Lower lobe of right lung (tissue), 2 donors: ENCODE measurements at regions not wholly inside any gene's neighbourhood (a gene's known extent, or its start where the extent isn't known, plus 50 kb on each side); places are given as distances from the start of the nearest gene placed in this dataset.
"Not testable (repeated sequence)": the region's sequence is repeated elsewhere in the genome, so short reads cannot be mapped to it uniquely, and the experiment has no call there.

Experiments
- ATAC-seq, 2 donors: fragments of 200-7000 bp; cut with Tn5 transposase; one replicate each; pipeline ENCODE4 v1.9.1; 2020 to 2022; ENCODE audit warnings: mild to moderate bottlenecking in 2 of 2, moderate library complexity in 2 of 2
- DNase-seq: peaks from one replicate; pipeline ENCODE4 v3.0.0-alpha.2; 2020
- H3K27ac ChIP-seq: fragments of 200-600 bp; one replicate; pipeline ENCODE4 v1.8.0; 2022
- H3K27me3 ChIP-seq: fragments of 200-600 bp; one replicate; pipeline ENCODE4 v1.8.0; 2022; ENCODE audit warnings: low read depth
- H3K36me3 ChIP-seq: fragments of 200-600 bp; one replicate; pipeline ENCODE4 v1.8.0; 2022; ENCODE audit warnings: mild to moderate bottlenecking
- H3K4me1 ChIP-seq: fragments of 200-600 bp; one replicate; pipeline ENCODE4 v1.8.0; 2022
- H3K4me3 ChIP-seq: fragments of 200-600 bp; one replicate; pipeline ENCODE4 v1.8.0; 2022; ENCODE audit warnings: mild to moderate bottlenecking
- H3K9me3 ChIP-seq: fragments of 200-600 bp; one replicate; pipeline ENCODE4 v1.8.0; 2022
- intact Hi-C: fragments of 100-400 bp; cut with DNase I; formaldehyde crosslinking; loops from one replicate; pipeline ENCODE4 v1.11.0; 2022
- TF ChIP-seq, protein P1 (sequence below): fragments of 200-600 bp; IDR thresholded peaks from one replicate; pipeline ENCODE4 v1.8.0; 2022; ENCODE audit warnings: antibody characterized with exemption, mild to moderate bottlenecking
- donor health status: DM: no; HTN: yes; CAD: no; lungs with severe emphysema.

DNA sequence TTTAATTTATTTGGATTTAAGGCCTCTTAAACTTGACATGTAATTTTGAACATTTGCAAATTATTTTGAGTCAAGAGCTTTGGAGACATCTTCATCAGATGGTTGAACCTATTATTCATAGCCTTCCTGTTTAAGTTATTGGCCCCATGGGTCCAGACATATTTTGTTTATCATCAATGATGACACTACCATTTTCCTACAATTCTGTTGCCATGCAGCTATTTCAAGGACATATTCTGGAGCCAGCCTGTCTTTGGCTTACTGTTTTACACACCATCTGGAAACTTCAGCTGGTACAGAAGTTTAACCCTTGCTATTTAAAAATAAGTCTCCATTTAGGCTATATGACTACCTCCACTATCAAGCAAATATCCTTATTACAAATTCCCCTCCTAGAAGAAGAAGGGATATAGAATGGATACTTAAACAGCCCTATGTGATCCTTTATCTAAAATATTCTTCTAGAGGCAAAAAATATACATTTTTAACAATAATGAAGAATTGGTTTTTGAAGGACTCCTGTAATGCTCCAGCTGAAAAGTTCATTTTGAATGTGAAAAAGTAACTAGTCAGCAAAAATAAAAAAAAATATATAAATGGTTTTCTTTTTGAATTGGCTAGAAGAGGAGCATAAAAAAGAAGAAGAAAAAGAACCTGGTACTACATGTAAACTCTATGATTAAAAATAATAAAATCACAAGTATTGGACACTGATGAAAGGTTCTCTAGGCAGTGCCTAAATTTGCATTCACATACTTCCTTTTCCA is 544.0 kb upstream of the HS3ST5 start:
- no peak overlapping the region for H3K4me3 ChIP-seq
- ATAC-seq (no peak), DNase-seq (no peak)
- TF ChIP-seq, protein P1, sequence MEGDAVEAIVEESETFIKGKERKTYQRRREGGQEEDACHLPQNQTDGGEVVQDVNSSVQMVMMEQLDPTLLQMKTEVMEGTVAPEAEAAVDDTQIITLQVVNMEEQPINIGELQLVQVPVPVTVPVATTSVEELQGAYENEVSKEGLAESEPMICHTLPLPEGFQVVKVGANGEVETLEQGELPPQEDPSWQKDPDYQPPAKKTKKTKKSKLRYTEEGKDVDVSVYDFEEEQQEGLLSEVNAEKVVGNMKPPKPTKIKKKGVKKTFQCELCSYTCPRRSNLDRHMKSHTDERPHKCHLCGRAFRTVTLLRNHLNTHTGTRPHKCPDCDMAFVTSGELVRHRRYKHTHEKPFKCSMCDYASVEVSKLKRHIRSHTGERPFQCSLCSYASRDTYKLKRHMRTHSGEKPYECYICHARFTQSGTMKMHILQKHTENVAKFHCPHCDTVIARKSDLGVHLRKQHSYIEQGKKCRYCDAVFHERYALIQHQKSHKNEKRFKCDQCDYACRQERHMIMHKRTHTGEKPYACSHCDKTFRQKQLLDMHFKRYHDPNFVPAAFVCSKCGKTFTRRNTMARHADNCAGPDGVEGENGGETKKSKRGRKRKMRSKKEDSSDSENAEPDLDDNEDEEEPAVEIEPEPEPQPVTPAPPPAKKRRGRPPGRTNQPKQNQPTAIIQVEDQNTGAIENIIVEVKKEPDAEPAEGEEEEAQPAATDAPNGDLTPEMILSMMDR, result no peak
- no peak overlapping the region for H3K27ac ChIP-seq
- H3K27me3 ChIP-seq, result no peaks in the 10 kb centered on the region
- intact Hi-C loops, result no loop called here
- no peaks in the 10 kb centered on the region for H3K4me1 ChIP-seq
- H3K9me3 ChIP-seq, result no peaks in the 10 kb centered on the region
- H3K36me3 ChIP-seq, result no peaks in the 10 kb centered on the region

DNA sequence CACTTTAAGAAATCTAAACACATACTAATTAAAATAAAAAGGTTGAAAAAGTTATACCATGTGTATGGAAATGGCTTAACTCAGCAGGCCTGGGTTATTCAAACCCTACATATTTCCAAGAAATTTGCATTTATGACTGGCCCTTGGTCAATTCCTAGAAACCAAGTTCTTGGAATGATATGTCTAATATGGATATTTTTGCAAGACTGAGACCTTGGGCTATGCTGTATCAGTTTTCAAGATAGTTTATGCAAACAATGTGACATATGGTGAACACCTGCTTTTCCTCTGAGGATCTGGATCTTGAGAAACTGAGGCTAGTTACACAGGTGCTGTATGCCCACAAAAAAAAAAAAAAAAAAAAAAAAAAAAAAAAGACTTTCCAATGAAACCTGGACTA is 536.9 kb upstream of the HS3ST5 start:
- DNase-seq (no peak), ATAC-seq (no peak)
- H3K4me3 ChIP-seq, result no peak overlapping the region
- no peaks in the 10 kb centered on the region for H3K27me3 ChIP-seq
- TF ChIP-seq, protein P1, result no peak
- intact Hi-C loops, result no loop called here
- H3K4me1 ChIP-seq, result no peaks in the 10 kb centered on the region
- no peak overlapping the region for H3K27ac ChIP-seq
- H3K9me3 ChIP-seq, result no peaks in the 10 kb centered on the region
- no peaks in the 10 kb centered on the region for H3K36me3 ChIP-seq

DNA sequence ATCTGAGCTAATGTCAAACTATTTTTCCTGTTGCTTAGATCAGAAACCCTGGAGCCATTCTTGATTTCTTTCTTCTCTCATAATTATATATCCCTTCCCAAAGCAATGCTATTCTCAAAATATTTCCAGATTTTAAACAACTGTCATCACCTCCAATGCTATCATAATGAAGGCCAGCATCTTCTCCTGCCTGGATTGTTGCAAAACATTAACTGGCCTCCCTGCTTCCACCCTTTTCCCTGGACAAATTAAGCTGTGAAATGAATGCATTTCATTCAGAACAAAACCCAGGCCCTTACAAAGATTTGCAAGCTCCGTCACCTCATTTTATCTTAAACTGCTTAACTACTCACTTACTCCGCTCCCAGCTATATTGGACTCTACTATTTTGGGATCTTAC is 535.3 kb upstream of the HS3ST5 start:
- DNase-seq (no peak), ATAC-seq (no peak)
- H3K4me3 ChIP-seq, result no peak overlapping the region
- TF ChIP-seq, protein P1, result no peak
- H3K27me3 ChIP-seq, result no peaks in the 10 kb centered on the region
- no peak overlapping the region for H3K27ac ChIP-seq
- H3K4me1 ChIP-seq, result no peaks in the 10 kb centered on the region
- intact Hi-C loops, result no loop called here
- no peaks in the 10 kb centered on the region for H3K9me3 ChIP-seq
- H3K36me3 ChIP-seq, result no peaks in the 10 kb centered on the region

- Histone ChIP-seq H3K27me3 (no peaks in the 10 kb centered on the region), H3K9me3 (no peaks in the 10 kb centered on the region), H3K4me3 (no peak overlapping the region), H3K27ac (no peak overlapping the region), H3K4me1 (no peaks in the 10 kb centered on the region), H3K36me3 (no peaks in the 10 kb centered on the region)
- DNase-seq (no peak), ATAC-seq (no peak)
- TF ChIP-seq, protein P1, result no peak
- intact Hi-C loops, result no loop called here
Measured at GRCh38 chr6:114874410-114874809, 531.6 kb upstream of the HS3ST5 start.

DNA sequence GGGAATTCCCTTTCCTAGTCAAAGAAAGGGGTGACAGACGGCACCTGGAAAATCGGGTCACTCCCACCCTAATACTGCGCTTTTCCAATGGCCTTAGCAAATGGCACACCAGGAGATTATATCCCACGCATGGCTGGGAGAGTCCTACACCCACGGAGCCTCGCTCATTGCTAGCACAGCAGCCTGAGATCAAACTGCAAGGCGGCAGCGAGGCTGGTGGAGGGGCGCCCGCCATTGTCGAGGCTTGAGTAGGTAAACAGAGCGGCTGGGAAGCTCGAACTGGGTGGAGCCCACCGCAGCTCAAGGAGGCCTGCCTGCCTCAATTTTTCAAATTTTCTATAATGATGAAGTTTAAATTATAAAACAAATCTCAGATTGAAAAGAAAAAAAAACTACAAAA is 522.7 kb upstream of the HS3ST5 start:
- peak; percentile 28 for DNase-seq
- H3K36me3 ChIP-seq, intact Hi-C loops, H3K4me1 ChIP-seq, H3K27me3 ChIP-seq, H3K4me3 ChIP-seq, ATAC-seq, H3K27ac ChIP-seq, H3K9me3 ChIP-seq: not testable (repeated sequence)

DNA sequence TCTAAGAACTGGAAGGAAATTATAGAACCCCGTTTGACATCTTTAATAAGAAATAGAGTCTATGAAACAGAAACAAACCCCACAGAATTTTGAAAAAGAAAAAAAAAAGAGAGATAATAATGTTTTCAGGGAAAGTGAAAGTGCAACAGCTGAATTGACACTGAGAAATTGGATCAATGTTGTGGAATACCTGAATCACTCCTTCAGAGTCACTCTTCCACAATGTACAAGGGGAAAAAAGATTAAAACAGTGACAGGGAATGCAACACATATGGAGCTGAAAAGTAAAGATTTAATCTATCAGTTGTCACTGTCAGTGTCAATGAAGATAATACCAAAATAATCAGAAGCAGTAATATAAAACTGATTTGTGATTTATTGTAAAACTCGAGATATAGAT is 520.8 kb upstream of the HS3ST5 start:
- intact Hi-C loops, result no loop called here
- DNase-seq (no peak), ATAC-seq (no peak)
- Histone ChIP-seq H3K27ac (no peak overlapping the region), H3K4me1 (no peaks in the 10 kb centered on the region), H3K36me3 (no peaks in the 10 kb centered on the region), H3K9me3 (no peaks in the 10 kb centered on the region), H3K27me3 (no peaks in the 10 kb centered on the region), H3K4me3 (no peak overlapping the region)
- TF ChIP-seq, protein P1, result no peak
